HK-2 (cell line): ENCODE measurements at regions not wholly inside any gene's neighbourhood (a gene's known extent, or its start where the extent isn't known, plus 50 kb on each side); places are given as distances from the start of the nearest gene placed in this dataset.

Experiments used
- DNase-seq: peaks from one replicate; pipeline ENCODE4 v3.0.0-alpha.2; 2018; ENCODE audit not compliant: unreplicated experiment

- DNase-seq, result no peak
Observed at GRCh38 chr1:83581747-83582146, 417.2 kb downstream of the TTLL7 start.

GRCh38 chr1:83574791-83575190, 424.1 kb downstream of the TTLL7 start:
- no peak for DNase-seq

DNA sequence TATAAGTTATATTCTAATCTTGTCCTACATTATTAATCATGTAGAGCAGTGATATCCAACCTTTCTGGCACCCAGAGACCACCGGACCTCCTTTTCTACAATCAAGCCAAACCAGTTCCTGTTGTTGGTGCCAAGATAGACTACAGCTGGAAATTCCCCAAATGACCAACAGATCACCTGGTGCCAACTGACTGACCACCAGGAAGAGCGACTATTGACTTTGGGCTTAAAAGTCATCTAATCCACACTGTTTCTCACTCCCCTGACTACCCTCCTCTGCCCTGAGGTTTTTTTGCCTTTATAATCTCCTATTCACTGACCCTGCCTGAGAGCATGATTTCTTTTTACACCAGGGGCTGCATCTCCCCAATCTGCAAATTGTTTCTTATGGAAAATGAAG, 425.2 kb downstream of the TTLL7 start:
- DNase-seq, result no peak

- no peak for DNase-seq
Observed at GRCh38 chr1:83571536-83571935, 427.4 kb downstream of the TTLL7 start.

DNA sequence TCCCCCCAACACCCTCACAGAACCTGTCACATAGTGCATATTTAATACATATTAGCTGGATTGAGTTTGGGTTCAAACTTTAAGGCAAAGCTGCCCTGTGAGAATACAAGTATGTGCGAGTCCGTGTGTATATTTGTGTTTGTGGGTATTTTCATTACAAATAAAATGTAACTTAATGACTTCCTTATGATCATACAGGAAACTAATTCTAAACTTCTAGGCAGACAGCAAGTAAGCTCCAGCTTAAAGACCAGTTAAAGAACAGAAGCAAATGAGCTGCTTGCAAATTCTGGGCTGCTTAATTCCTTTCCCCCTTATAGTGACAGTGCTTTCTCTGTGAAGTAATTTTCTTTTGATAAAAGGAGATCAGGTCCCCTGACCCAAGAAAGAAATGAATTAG, 437.6 kb downstream of the TTLL7 start:
- no peak for DNase-seq

DNA sequence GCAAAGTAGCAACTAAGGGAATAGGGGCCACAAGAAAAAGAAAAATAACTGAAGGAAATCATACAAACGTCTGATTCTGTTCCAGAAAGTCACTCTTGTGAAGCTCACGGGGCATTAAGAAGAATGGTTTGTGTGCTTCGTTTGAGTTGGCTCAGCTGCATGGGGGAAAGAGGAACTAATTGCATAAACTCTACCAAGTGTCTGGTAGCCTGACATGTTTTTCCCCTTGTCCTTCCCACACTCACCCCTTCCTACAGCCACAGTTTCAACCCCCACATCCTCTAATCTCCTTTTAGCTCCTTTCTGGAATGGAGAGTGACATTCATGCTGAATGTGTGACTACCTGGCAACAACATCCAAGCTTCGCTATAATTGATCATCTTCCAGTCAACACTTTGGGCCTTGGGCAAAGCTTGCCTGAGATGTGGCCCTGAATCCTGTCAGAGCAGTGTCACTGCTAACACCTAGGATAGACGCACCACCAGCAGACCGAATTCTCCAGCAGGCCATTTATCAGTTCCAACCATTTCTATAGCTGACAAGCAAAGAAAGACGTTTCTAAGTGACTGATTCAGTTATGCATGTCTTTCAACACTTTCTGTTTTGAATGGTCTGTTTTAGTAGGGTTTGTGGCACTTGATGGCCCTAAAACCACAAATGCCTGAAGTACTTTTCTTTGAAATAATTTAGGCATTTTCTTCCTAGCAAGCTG, 439.6 kb downstream of the TTLL7 start:
- DNase-seq, result no peak

- no peak for DNase-seq
Observed at GRCh38 chr1:83555871-83556270, 443.1 kb downstream of the TTLL7 start.

- no peak for DNase-seq
Observed at GRCh38 chr1:83554174-83554573, 444.8 kb downstream of the TTLL7 start.

DNA sequence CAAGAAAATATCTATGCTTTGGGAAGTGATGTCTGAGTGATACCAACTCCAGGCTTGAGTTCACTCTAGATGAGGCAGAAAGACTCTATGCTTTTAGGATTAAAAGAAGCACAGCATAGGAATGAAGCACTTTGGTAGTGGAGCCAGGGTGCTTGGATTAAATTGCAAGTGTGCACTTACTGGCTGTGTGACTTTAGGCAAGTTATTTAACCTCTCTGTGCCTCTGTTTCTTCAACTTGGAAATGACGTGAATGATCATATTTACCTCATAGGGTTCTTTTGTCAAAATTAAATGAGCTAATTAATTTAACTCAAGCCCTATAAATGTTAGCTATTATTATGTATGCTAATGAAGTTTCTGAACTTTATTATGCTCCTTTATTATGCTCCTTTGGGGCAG, 446.1 kb downstream of the TTLL7 start:
- DNase-seq, result no peak

GRCh38 chr1:83548311-83548710, 450.6 kb downstream of the TTLL7 start:
- no peak for DNase-seq

- no peak for DNase-seq
Observed at GRCh38 chr1:83547901-83548300, 451.0 kb downstream of the TTLL7 start.

- no peak for DNase-seq
Observed at GRCh38 chr1:83546874-83547273, 452.1 kb downstream of the TTLL7 start.

DNA sequence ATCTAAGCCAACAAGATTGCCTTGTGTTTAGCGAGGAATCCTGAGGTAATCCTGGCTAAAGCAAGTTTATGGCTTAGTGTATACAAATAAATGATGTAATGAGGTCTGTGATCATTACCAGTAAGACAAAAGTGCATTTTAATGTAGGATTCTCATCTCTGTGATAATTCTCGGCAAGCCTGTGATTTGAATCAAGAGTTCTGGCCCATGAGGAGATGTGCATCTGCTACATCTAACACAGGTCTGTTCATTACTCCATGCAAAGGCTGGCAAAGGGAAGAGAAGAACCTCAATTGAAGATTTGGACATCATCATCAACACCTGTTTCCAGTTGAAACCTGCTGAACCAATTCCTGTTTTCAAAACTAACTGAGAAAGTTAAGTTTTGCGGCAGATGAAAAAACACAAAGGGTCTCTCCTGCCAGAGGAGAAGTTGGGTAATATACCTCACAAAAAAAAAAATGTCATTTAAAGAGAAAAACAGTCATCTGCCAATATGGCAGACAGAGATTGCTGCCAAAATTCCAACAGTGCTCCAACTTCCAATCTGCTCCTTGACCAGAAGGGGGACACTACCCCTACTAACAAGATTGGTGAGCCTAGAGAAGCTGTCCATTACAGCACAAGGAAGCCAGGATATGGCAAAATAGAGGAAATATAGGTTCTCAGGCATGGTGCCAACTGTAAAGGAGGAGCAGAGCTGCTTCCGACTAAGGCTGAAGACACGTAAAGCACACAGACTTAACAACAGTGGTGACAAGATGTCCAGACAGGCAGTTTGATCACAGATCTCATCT, 453.7 kb downstream of the TTLL7 start:
- no peak for DNase-seq

DNA sequence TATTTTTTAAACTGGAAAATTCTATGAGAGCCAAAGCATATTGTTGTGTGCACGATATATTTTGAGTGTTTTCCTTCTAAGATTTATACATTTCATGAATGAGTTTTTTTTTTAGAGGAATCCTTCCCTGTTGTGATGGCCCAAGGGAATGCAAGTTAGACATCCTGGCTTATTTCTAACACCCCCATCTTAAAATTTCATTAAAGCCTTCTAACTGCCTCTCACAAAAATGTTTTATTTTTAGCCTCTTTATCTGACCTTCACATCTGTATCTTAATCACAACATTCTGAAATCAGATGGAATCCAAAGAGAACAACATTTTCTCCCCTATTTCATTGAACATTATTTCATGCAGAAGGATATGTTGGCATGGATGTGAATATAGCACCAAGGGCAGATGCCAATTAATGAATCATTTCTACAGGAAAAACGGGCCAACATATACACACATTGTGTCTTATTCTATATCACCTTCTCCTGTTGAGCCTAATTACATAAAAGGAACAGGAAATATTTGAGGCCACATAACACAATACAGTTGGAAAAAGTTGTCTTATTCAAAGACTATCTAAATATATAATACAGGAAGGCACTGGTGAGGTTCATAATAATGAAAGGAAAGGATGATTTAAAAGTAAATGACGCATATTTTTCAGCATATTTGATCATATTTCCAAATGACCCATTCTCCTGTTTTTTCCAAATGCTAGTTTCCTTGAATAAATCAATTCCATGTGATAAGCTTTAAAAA, 455.5 kb downstream of the TTLL7 start:
- no peak for DNase-seq

DNA sequence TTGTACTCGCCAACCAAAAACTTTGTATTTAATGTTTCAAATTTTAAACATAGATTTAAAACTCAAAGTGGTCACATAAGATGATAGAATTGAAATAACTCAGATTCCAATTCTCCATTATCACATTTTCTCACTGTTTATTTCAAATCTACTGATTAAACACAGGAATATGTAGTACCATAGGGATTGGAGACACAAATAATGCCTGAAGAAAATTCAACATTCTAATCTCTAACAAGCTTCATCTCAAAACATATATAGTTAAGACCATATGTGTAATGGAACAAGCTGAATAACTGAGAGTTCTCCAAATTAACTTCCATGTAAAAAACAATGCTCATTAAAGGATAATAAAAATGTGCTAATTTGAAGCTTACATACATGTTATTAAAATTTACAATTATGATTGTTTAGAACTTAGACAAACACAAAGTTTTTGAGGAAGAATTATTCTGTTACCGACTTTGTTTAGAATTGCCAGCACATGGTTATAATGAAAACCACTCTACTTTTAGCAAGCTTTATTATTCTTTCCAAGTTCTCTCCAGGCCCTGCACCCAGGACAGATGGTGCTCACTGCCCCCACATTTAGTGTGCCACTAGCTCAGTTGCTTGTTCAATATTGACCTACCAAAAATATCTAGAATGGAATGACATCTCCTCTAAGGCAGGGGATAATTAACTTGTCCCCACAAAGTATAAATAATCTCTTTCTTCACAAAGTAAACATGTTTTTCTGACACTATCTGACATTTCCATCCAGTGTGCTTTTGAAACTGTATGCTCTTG, 467.2 kb downstream of the TTLL7 start:
- no peak for DNase-seq

DNA sequence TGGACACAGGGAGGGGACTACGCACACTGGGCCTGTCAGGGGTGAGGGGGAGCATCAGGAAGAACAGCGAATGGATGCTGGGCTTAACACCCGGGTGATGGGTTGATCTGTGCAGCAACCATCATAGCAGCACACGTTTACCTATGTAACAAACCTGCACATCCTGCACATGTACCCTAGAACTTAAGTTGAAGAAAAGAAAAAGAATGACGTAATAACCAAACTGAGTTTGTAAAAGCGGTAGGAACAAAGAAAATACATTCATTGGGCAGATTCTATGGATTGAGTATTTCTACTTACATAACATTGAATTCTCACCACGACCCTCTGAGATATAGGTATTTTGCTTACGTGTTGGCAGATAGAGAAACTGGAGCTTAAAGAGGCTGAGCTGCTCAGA, 468.4 kb downstream of the TTLL7 start:
- no peak for DNase-seq

- DNase-seq, result no peak
Observed at GRCh38 chr1:83527987-83528386, 470.9 kb downstream of the TTLL7 start.

GRCh38 chr1:83520797-83521196, 478.1 kb downstream of the TTLL7 start:
- DNase-seq, result no peak

DNA sequence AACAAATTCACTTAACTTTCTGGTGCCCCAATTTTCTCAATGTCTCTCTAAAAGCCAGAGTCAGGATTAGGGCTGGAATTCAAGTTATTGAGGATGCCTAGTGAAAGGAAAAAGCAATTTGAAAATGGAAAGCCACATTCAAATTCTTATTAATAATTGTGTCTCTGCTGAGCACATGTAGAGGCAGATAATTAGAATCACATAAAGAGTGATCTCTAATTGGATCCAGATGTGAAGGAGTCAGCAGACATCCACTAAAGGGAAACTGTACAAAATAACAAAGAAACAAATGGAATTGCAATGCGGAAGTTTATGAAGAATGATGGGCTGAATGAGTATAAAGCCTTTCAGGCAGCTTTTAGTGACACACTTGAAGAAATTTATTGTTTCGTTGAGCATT, 482.6 kb downstream of the TTLL7 start:
- no peak for DNase-seq

DNA sequence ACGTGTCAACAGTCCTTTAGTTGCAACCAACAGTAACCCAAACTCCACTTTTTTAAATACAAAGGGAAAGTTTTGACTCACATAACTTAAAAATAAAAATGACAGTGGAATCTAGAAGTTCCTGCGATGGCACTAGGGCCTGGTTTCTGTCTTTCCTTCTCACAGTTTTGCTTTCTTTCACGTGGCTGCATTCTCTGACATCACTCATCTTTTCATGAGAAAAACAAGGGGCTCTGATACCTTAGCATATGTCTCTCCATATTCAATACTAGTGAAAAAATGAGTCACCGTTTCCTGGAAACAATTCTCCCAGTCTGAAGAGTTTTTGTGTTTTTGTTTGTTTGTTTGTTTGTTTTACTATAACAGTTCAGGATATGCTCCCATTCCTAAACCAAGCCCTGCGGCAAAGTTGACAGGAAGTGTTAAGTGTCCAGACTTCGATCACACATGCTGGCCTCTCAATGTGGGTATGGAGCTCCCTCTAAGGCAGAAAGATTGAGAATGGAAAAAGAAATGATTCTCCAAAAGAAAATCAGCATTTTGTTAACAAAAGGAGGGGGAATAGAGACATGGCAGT, 483.3 kb downstream of the TTLL7 start:
- no peak for DNase-seq

GRCh38 chr1:83512373-83513193, 486.3 kb downstream of the TTLL7 start:
- DNase-seq, result no peak
